HG02885 (cell line): ENCODE measurements at regions not wholly inside any gene's neighbourhood (a gene's known extent, or its start where the extent isn't known, plus 50 kb on each side); places are given as distances from the start of the nearest gene placed in this dataset.

Source experiments
- ATAC-seq: cut with Tn5 transposase; IDR thresholded peaks from one replicate; pipeline ENCODE4 v1.9.1; 2021; ENCODE audit warnings: mild to moderate bottlenecking; ENCODE audit not compliant: unreplicated experiment, poor library complexity

GRCh38 chr5:152953788-152954483 is 536.5 kb upstream of the GRIA1 start:
- no peak for ATAC-seq

DNA sequence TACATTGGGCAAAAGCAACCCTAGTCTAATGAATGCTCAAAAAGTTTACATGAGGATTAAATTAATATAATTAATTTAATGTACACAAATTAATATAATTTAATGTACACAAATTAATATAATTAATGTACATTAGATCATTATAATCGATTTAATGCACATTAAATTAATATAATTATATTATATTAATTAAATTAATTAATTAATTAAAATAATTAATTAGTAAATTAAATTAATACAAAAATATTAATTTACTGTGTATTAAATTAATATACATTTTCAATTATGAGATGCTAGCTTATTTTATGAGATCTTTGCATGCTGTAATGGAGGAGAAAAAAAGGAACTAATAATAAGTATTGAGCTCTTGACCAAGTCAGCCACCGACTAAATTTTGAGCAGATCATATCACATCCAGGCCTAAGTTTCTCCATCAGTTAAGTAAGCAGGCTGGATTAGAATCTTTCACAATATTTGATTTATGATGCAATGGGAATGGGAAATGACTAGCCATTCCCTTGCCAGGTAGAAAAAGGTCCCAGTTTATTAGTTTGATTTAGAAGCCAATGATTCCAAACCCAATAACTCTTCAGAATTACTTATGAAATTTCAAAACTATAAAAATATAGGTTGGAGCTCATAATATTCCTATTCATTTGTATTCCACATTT is 533.4 kb upstream of the GRIA1 start:
- ATAC-seq = no peak

DNA sequence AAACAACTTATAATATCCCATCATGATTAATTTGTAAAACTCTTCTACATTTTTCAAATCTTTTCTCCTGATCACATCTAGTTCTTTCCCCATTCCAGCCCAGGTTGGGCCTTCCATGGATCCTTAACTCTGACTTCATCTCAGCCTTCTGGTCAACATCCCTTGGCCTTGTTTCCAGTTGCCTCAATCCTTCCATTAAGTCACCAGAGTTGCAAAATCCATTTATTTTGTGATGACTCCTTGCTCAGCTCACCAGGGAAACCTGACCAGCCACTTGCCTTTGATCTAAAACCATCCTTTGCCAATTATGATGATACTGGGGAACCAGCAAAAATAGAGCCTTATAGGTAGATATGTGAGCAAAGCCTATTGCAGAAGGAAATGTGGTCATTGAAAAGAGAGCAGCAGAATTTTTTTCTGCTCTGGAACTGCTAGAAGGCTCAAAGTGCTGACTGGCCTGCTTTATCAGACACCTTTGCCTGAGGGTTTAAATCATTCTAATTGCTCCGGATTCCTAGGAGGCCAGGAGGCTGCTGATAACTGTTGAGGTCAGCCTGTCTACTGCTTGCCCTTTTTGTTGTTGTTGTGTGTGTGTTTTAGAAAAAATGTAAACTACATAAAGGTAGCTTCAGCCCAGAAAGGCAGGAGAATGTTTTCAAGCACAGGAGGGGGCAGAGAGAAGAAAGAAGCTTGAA is 512.2 kb upstream of the GRIA1 start:
- no peak for ATAC-seq

DNA sequence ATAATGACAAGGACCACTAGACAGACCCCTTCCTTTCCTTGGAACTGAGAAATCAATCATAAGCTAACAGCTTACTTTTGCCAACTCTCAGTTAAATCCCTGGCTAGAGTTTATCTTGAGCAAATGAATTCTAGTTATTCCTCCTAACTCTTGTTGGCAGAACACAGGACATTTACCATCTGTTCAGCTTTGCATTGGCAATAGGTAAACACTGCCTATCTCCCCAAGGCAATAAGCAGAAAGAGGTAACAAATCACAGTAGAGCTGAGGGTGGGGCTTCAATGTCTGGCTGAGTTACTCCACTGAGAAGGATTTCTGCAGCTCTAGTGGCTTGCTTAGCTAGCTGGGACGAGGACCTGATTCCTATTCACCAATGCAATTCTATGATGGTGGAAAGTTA is 503.3 kb upstream of the GRIA1 start:
- ATAC-seq = no peak

GRCh38 chr5:152990217-152990616 is 500.3 kb upstream of the GRIA1 start:
- ATAC-seq = no peak

GRCh38 chr5:152990649-152991048 is 499.8 kb upstream of the GRIA1 start:
- ATAC-seq = no peak

- ATAC-seq = no peak
These were observed 496.3 kb upstream of the GRIA1 start for GRCh38 chr5:152994033-152994680.

DNA sequence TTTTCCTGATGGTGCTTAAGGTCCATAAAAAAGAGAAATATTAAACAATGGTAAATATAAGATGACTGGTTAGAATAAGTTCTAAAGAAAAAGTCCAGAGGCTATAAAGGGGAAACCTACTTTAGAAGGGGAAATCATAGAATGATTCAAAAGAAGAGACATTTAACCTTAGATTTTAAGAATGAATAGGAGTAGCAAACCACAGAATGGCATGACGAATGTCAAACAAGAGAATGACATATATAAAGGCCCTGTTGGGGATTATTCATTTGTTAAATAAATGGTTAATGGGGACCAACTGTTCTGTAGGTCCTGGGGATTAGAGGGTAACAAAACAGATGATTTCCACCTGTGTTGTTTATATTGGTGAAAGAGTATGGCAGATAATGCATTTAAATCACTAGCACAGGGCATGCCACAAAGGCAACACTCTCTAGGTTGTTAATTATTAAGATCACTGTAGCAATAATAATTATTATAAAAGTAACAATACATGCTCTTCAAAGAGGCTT is 495.2 kb upstream of the GRIA1 start:
- no peak for ATAC-seq

DNA sequence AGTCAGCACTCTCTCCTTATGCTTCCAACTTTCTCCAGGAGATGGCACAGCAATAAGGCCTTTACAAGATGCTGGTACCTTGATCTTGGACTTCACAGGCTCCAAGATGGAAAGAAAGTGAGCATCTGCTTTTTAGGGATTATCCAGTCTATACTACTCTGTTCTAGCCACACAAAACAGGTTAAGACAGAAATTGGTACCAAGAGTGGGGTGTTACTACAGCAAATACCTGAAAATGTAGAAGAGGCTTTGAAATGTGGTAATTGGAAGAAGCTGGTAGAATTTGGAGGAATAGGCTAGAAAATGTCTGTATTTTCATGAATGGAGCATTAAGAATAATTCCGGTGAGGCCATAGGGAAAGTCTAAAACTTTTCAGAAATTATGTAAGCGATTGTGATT is 484.8 kb upstream of the GRIA1 start:
- no peak for ATAC-seq

DNA sequence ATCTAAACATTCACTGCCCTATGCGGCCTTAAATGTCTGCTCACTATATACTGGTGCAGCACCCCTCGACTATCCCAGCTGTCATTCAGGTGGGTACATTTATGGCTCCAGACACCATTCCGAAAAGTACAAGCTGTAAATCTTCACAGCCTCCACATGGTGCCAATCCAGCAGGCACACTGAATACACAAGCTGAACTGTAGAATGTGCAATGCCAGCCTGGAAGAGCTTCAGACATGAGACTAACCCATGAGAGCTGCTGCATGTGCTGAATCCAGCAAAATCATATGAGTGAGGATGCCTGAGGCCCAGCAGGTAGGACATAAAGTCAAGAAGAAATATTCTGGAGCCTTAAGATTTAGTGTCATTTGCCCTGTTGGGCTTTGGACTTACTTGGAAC is 483.8 kb upstream of the GRIA1 start:
- ATAC-seq = no peak

- ATAC-seq = no peak
These were observed 476.3 kb upstream of the GRIA1 start for GRCh38 chr5:153014194-153014593.

GRCh38 chr5:153018121-153018520 is 472.3 kb upstream of the GRIA1 start:
- ATAC-seq = no peak

DNA sequence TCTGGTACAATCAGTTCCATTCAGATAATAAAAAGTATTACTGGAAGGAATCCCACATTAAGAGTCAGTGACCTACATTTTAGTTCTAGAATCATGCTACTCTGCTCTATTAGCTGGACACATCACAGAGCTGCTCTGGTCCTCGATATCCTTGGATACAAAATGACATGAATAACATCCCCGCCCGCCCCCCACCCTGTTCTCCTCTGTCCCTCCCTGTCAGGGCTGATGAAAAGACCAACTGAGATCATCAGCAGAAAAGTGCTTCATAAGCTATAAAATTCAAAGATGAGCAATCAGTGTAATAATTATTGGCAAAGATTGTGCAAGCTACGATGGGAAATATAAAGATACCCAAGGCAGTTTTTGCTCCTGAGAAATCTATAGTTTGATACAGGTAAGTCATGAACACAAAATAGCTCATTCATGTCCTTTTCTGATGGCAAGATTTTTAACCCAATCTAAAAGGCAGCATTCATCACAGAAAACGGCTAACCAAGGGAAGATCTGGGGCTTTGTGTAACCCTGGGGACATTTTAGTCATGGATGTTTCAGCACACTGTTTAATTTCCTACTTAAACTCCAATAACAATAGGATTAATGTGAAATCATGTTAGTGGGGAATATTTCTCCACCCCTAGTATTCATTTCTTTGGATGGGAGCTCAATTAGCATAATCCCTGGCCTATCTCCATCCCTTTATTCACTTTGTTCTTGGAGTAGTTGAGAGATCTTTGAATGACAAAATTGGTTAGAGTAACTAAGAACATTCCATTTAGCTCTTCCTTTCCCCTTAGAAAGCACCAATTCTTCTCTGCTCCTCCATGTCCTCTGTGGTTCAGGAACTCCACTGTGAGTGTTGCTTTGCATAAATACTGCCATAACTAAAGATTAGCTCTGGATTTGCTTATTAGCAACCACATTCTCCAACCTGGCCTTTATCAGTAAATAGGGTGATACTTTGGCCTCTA is 459.4 kb upstream of the GRIA1 start:
- no peak for ATAC-seq

- ATAC-seq = no peak
These were observed 451.0 kb upstream of the GRIA1 start for GRCh38 chr5:153039501-153039900.

GRCh38 chr5:153043886-153044285 is 446.6 kb upstream of the GRIA1 start:
- ATAC-seq = no peak

GRCh38 chr5:153050496-153051179 is 439.8 kb upstream of the GRIA1 start:
- no peak for ATAC-seq

DNA sequence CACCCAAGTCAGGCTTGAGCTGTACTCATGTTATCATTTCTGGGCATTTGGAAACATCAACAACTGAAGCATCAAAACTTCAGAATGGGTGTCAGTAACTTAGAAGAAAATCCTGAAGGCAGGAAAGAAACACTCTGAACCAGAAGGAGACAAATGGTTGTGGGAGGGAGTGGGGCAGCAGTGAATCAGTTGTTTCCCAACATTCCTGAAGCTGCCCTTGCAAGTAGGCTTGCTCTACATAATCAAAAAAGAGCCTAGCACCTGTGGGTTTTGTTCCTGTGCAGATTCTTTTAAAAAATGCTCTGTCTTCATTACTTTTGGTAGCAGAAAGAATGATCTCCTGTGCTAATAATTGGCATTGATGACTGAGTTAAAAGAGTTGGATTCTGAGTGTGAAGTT is 424.2 kb upstream of the GRIA1 start:
- no peak for ATAC-seq

GRCh38 chr5:153067869-153068268 is 422.6 kb upstream of the GRIA1 start:
- no peak for ATAC-seq

GRCh38 chr5:153079396-153079795 is 411.1 kb upstream of the GRIA1 start:
- ATAC-seq = no peak
